ENCODE measurements at regions not wholly inside any gene's neighbourhood (a gene's known extent, or its start where the extent isn't known, plus 50 kb on each side); places are given as distances from the start of the nearest gene placed in this dataset.

DNA sequence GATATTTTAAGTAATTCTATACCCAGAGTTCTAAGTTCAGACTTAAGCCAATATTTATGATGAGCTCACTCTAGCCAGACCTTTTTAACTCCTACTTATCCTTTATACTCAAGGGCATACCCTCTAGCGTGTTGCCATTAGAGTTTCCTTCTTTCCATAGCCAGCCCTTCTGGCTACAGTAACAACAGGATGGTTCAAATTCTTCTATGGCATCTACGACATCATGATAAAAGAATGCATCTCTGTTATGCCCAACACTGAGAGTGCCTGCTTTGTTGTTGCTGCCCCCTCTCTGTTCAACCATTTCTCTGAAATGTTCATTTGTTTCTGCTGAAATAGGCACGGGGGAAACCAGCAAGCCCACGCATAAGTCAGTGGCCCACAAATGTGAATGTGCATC lies 104.5 kb downstream of the UBE2NL start:
- Mint-ChIP-seq H3K27me3 (no peaks in the 10 kb centered on the region), H3K27ac (no peak overlapping the region), H3K4me1 (no peaks in the 10 kb centered on the region), H3K4me3 (no peak overlapping the region), H3K9me3 (ENCODE audit: insufficient read depth) (no peaks in the 10 kb centered on the region)
- H3K4me3 ChIP-seq (ENCODE audit: control extremely low read depth in 1 of 5, extremely low read depth in 1 of 5, insufficient read depth in 1 of 5, low read depth in 2 of 5, low read length in 4 of 5), result no peak overlapping the region
- H3K9me3 ChIP-seq (ENCODE audit: control extremely low read depth in 1 of 3, control insufficient read depth in 2 of 3, insufficient read depth in 1 of 3, low read length in 2 of 3), result no peaks in the 10 kb centered on the region
- no peak overlapping the region for H2AFZ ChIP-seq (ENCODE audit: insufficient read depth, low read depth, low read length, poor library complexity, severe bottlenecking)
- POLR2A ChIA-PET, result no interaction called here
- ATAC-seq (ENCODE audit: low read depth) (no peak), DNase-seq (no peak)
- TF ChIP-seq, protein P1, sequence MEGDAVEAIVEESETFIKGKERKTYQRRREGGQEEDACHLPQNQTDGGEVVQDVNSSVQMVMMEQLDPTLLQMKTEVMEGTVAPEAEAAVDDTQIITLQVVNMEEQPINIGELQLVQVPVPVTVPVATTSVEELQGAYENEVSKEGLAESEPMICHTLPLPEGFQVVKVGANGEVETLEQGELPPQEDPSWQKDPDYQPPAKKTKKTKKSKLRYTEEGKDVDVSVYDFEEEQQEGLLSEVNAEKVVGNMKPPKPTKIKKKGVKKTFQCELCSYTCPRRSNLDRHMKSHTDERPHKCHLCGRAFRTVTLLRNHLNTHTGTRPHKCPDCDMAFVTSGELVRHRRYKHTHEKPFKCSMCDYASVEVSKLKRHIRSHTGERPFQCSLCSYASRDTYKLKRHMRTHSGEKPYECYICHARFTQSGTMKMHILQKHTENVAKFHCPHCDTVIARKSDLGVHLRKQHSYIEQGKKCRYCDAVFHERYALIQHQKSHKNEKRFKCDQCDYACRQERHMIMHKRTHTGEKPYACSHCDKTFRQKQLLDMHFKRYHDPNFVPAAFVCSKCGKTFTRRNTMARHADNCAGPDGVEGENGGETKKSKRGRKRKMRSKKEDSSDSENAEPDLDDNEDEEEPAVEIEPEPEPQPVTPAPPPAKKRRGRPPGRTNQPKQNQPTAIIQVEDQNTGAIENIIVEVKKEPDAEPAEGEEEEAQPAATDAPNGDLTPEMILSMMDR (IDR thresholded peaks at IDR 0.05), result no peak
- TF ChIP-seq EZH2 (IDR thresholded peaks at IDR 0.05; ENCODE audit: borderline replicate concordance, insufficient read depth, low read depth, low read length, poor library complexity, severe bottlenecking), result no peak
- H3K27me3 ChIP-seq (replicated peaks in 1 of 4; ENCODE audit: control extremely low read depth in 1 of 4, control insufficient read depth in 3 of 4, insufficient read depth in 4 of 4, low read length in 3 of 4), result no peaks in the 10 kb centered on the region
- CTCF ChIA-PET, result no interaction called here
- H3K27ac ChIP-seq (ENCODE audit: low read length in 2 of 2), result no peak overlapping the region
- no peaks in the 10 kb centered on the region for H4K20me1 ChIP-seq (ENCODE audit: control insufficient read depth, insufficient read depth, low read length, poor library complexity, severe bottlenecking)
- intact Hi-C loops (cut with micrococcal nuclease), result no loop called here
- H3K36me3 ChIP-seq (replicated peaks in 1 of 2; ENCODE audit: control extremely low read depth in 1 of 2, control insufficient read depth in 1 of 2, extremely low read depth in 1 of 2, insufficient read depth in 2 of 2, low read length in 1 of 2), result no peaks in the 10 kb centered on the region
- H3K4me1 ChIP-seq (ENCODE audit: control insufficient read depth in 2 of 2, insufficient read depth in 2 of 2, low read length in 2 of 2), result no peaks in the 10 kb centered on the region
- H3K4me2 ChIP-seq (replicated peaks; ENCODE audit: low read depth, low read length, poor library complexity, severe bottlenecking), result no peak overlapping the region
- no peaks in the 10 kb centered on the region for H3K79me2 ChIP-seq (ENCODE audit: control insufficient read depth, insufficient read depth, low read length)
- WGBS (ENCODE audit: insufficient coverage), result 75% methylated on average over 2 of the region's 4 CpGs
- no peak overlapping the region for H3K9ac ChIP-seq (ENCODE audit: low read length)

DNA sequence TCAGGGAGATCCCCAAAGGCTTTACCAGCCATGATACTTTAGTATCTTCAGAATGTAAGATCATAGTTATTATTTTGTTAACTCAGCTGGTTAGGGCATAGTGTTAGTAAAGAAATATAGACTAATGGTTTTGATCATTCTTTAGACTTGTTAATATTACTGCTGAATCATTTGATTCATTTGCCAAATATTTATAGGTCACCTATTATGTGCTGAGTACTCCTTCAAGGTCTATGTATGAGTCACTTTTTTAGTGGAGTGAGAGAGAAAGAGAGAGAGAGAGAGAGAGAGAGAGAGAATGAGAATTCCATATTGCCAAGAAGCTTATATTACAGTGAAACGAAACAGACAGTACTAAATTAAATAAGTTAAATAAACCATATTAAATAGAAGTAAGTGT lies 110.3 kb downstream of the UBE2NL start:
- TF ChIP-seq EZH2 (IDR thresholded peaks at IDR 0.05; ENCODE audit: borderline replicate concordance, insufficient read depth, low read depth, low read length, poor library complexity, severe bottlenecking), result no peak
- TF ChIP-seq, protein P1 (IDR thresholded peaks at IDR 0.05), result no peak
- intact Hi-C loops (cut with micrococcal nuclease), result no loop called here
- Mint-ChIP-seq H3K27ac (no peak overlapping the region), H3K4me3 (no peak overlapping the region), H3K27me3 (no peaks in the 10 kb centered on the region), H3K4me1 (no peaks in the 10 kb centered on the region), H3K9me3 (ENCODE audit: insufficient read depth) (no peaks in the 10 kb centered on the region)
- ChIA-PET CTCF (no interaction called here), POLR2A (no interaction called here)
- H3K4me3 ChIP-seq (ENCODE audit: control extremely low read depth in 1 of 5, extremely low read depth in 1 of 5, insufficient read depth in 1 of 5, low read depth in 2 of 5, low read length in 4 of 5), result no peak overlapping the region
- no peak for DNase-seq
- H3K36me3 ChIP-seq (replicated peaks in 1 of 2; ENCODE audit: control extremely low read depth in 1 of 2, control insufficient read depth in 1 of 2, extremely low read depth in 1 of 2, insufficient read depth in 2 of 2, low read length in 1 of 2), result no peaks in the 10 kb centered on the region
- H3K27ac ChIP-seq (ENCODE audit: low read length in 2 of 2), result no peak overlapping the region
- WGBS (ENCODE audit: insufficient coverage), result no CpG with 5 or more reads among the region's 1 CpG
- no peak overlapping the region for H2AFZ ChIP-seq (ENCODE audit: insufficient read depth, low read depth, low read length, poor library complexity, severe bottlenecking)
- H4K20me1 ChIP-seq (ENCODE audit: control insufficient read depth, insufficient read depth, low read length, poor library complexity, severe bottlenecking), result no peaks in the 10 kb centered on the region
- no peak for ATAC-seq (ENCODE audit: low read depth)
- H3K9ac ChIP-seq (ENCODE audit: low read length), result no peak overlapping the region
- no peaks in the 10 kb centered on the region for H3K27me3 ChIP-seq (replicated peaks in 1 of 4; ENCODE audit: control extremely low read depth in 1 of 4, control insufficient read depth in 3 of 4, insufficient read depth in 4 of 4, low read length in 3 of 4)
- H3K9me3 ChIP-seq (ENCODE audit: control extremely low read depth in 1 of 3, control insufficient read depth in 2 of 3, insufficient read depth in 1 of 3, low read length in 2 of 3), result no peaks in the 10 kb centered on the region
- no peak overlapping the region for H3K4me2 ChIP-seq (replicated peaks; ENCODE audit: low read depth, low read length, poor library complexity, severe bottlenecking)
- H3K4me1 ChIP-seq (ENCODE audit: control insufficient read depth in 2 of 2, insufficient read depth in 2 of 2, low read length in 2 of 2), result no peaks in the 10 kb centered on the region
- no peaks in the 10 kb centered on the region for H3K79me2 ChIP-seq (ENCODE audit: control insufficient read depth, insufficient read depth, low read length)

Measured in B cell (primary cell).